K562 (cell line): ENCODE measurements at regions not wholly inside any gene's neighbourhood (a gene's known extent, or its start where the extent isn't known, plus 50 kb on each side); places are given as distances from the start of the nearest gene placed in this dataset.

ENCODE experiments used
- ATAC-seq: fragments of 200-7000 bp; cut with Tn5 transposase; 3 replicates; pipeline ENCODE4 v1.9.1; 2020; ENCODE audit warnings: moderate library complexity
- BruUV-seq: library from RNA; stranded (reverse); fragments of 400-500 nt; replicated peaks from 2 replicates; lab custom pipeline; 2021; lab: Mats Ljungman, UMichigan
- CTCF ChIA-PET: fragments of 300-600 bp; formaldehyde crosslinking; extraction: SDS; loops from one replicate; lab custom pipeline; 2021; ENCODE audit warnings: low intra/inter-chr PET ratio; lab: Yijun Ruan, JAX
- POLR2A ChIA-PET: fragments of 300-600, 350-650 bp; sonication (Branson Sonifier 250); formaldehyde crosslinking; extraction: SDS; loops from one replicate; lab custom pipeline; 2021; ENCODE audit warnings: antibody characterized with exemption, inconsistent platforms; lab: Yijun Ruan, JAX
- DNase-seq, 4 experiments: peaks; one replicate each; pipeline versions ENCODE4 v3.0.0 to v3.0.0-alpha.2; 2011 to 2018; ENCODE audit warnings: low spot score in 3 of 4, mixed read lengths in 3 of 4; ENCODE audit errors: extremely low read depth in 1 of 4
- FAIRE-seq: peaks from 2 replicates; lab custom pipeline; 2011; peaks lifted over from hg19 to GRCh38; lab: Jason Lieb, UNC
- H2AFZ ChIP-seq: 2 replicates; pipeline ENCODE4 v1.6.0; 2011; ENCODE audit warnings: low read depth, low read length, control low read depth, inconsistent platforms
- H3K27ac ChIP-seq: fragments of 200-600 bp; 3 replicates; pipeline ENCODE4 v1.8.0; 2011; ENCODE audit warnings: low read depth, mild to moderate bottlenecking, control low read depth, inconsistent platforms, low read length, moderate library complexity, mixed read lengths; ENCODE audit errors: extremely low read depth
- H3K27me3 ChIP-seq, 2 experiments: fragments of 300-600 bp in 1 of 2; 2 replicates in 1 of 2; 3 replicates in 1 of 2; pipeline versions ENCODE4 v1.6.0 to v1.8.0; 2011; ENCODE audit warnings: inconsistent platforms in 2 of 2, low read length in 2 of 2, mild to moderate bottlenecking in 1 of 2, mixed read lengths in 1 of 2, moderate library complexity in 1 of 2; ENCODE audit not compliant: control insufficient read depth in 2 of 2, insufficient read depth in 2 of 2
- H3K36me3 ChIP-seq: fragments of 300-600 bp; 3 replicates; pipeline ENCODE4 v1.8.0; 2011; ENCODE audit warnings: mild to moderate bottlenecking, low read length, inconsistent platforms; ENCODE audit not compliant: control insufficient read depth, insufficient read depth
- H3K4me1 ChIP-seq, 2 experiments: fragments of 200-600 bp in 1 of 2; replicated peaks in 1 of 2; 2 replicates in 1 of 2; 3 replicates in 1 of 2; pipeline versions ENCODE4 v1.5.1 to v1.8.0; 2011; ENCODE audit warnings: inconsistent platforms in 2 of 2, low read length in 2 of 2, mild to moderate bottlenecking in 1 of 2, mixed read lengths in 1 of 2, moderate library complexity in 1 of 2; ENCODE audit not compliant: control insufficient read depth in 2 of 2, insufficient read depth in 2 of 2
- H3K4me2 ChIP-seq: 2 replicates; pipeline ENCODE4 v1.6.1; 2011; ENCODE audit warnings: low read length, control low read depth, inconsistent platforms, mixed read lengths; ENCODE audit not compliant: insufficient read depth
- H3K4me3 ChIP-seq: fragments of 200-600 bp; sonication (generic), shearing (Covaris generic); 2 replicates; pipeline ENCODE4 v1.5.1; 2016; ENCODE audit warnings: control low read depth, inconsistent platforms
- H3K79me2 ChIP-seq: fragments of 200-600 bp; 3 replicates; pipeline ENCODE4 v1.8.0; 2011; ENCODE audit warnings: low read length, inconsistent platforms; ENCODE audit not compliant: control insufficient read depth, insufficient read depth
- H3K9ac ChIP-seq, 2 experiments: 2 replicates each; pipeline versions ENCODE4 v1.6.0 to v1.6.1; 2011; ENCODE audit warnings: low read depth in 2 of 2, low read length in 2 of 2, control low read depth in 1 of 2, inconsistent platforms in 1 of 2, mild to moderate bottlenecking in 1 of 2, mixed read lengths in 1 of 2; ENCODE audit not compliant: insufficient read depth in 1 of 2
- H3K9me1 ChIP-seq: one replicate; pipeline ENCODE4 v1.6.0; 2011; ENCODE audit warnings: inconsistent platforms, mild to moderate bottlenecking, low read length, moderate library complexity; ENCODE audit not compliant: control insufficient read depth, insufficient read depth
- H3K9me3 ChIP-seq: replicated peaks from 2 replicates; pipeline ENCODE4 v1.5.1; 2011; ENCODE audit warnings: low read depth, low read length, inconsistent platforms; ENCODE audit not compliant: control insufficient read depth, insufficient read depth
- H4K20me1 ChIP-seq: replicated peaks from 2 replicates; pipeline ENCODE4 v1.6.1; 2011; ENCODE audit warnings: low read length, inconsistent platforms, mixed read lengths; ENCODE audit not compliant: control insufficient read depth, insufficient read depth
- CCAR2 ChIP-seq: fragments of 200-400 bp; formaldehyde crosslinking; IDR thresholded peaks from 2 replicates; pipeline ENCODE4 v1.6.1; 2017; ENCODE audit warnings: mild to moderate bottlenecking, low read depth, low read length
- HDAC8 ChIP-seq: fragments of 450-650 bp; IDR thresholded peaks from 2 replicates; pipeline ENCODE4 v1.6.1; 2016; ENCODE audit warnings: mild to moderate bottlenecking, missing genetic modification characterization, moderate library complexity, missing compliant biosample characterization
- MCM2 ChIP-seq: fragments of 450-650 bp; IDR thresholded peaks from 2 replicates; pipeline ENCODE4 v1.6.1; 2017; ENCODE audit warnings: low read depth, mild to moderate bottlenecking
- PHTF2 ChIP-seq: fragments of 250-450 bp; sonication (Bioruptor Pico); IDR thresholded peaks from 2 replicates; pipeline ENCODE4 v1.5.0; 2021; ENCODE audit warnings: mild to moderate bottlenecking
- SMARCA5 ChIP-seq: fragments of 450-650 bp; IDR thresholded peaks from 2 replicates; pipeline ENCODE4 v1.6.1; 2016
- TEAD1 ChIP-seq, 2 experiments: fragments of 450-650 bp in 1 of 2; sonication (generic) in 1 of 2; formaldehyde crosslinking; IDR thresholded peaks; 2 replicates each; pipeline versions ENCODE4 v1.4.0 to v1.8.0; 2020 to 2022; ENCODE audit warnings: mild to moderate bottlenecking in 2 of 2, missing genetic modification reagents in 1 of 2
- YBX1 ChIP-seq: fragments of 450-650 bp; IDR thresholded peaks from 2 replicates; pipeline ENCODE4 v1.7.1; 2016; ENCODE audit warnings: mild to moderate bottlenecking
- in situ Hi-C: fragments of 300-500 bp; cut with MboI; formaldehyde crosslinking; loops from 4 replicates; pipeline ENCODE4 v1.15.0; 2018; ENCODE audit warnings: inconsistent platforms, mixed read lengths
- intact Hi-C: fragments of 100-400 bp; cut with micrococcal nuclease; formaldehyde crosslinking; loops from 2 replicates; pipeline ENCODE4 v1.14.2; 2022
- TF ChIP-seq, protein P1 (sequence below): sonication (generic); formaldehyde crosslinking; IDR thresholded peaks from 2 replicates; pipeline ENCODE4 v1.8.0; 2022; ENCODE audit warnings: missing genetic modification reagents, mild to moderate bottlenecking, borderline replicate concordance
- TF ChIP-seq, protein P2 (sequence below), 2 experiments: fragments of 450-650 bp; IDR thresholded peaks; 2 replicates each; pipeline ENCODE4 v1.6.1; 2016
- TF ChIP-seq, protein P3 (sequence below): fragments of 250-450 bp; sonication (Bioruptor Pico); IDR thresholded peaks from 2 replicates; pipeline ENCODE4 v1.5.0; 2022; ENCODE audit warnings: mild to moderate bottlenecking
- TF ChIP-seq, protein P4 (sequence below): IDR thresholded peaks from 2 replicates; pipeline ENCODE4 v1.6.1; 2012; ENCODE audit warnings: low read depth, low read length, improper control_type of control experiment, borderline replicate concordance

DNA sequence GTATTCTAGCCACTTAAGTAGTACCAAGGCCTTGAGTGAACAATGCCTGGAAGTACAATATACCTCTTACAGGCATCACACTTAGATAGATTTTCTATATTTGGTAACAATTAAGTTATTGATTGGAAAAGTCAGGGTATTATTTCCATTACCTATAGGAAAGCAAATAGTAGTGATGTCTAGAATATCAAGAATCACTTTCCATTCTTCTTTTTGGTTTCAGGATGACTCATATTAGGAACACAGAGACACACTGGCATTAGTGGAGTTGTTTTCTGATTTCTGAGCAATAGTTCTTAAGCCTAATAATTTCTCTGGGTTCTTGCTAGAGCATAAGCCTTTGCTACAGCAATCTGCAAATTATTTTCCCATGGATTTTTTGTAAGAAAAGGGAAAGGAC is 1640.0 kb upstream of the SEL1L start:
- ATAC-seq (no peak), FAIRE-seq (no peak), DNase-seq (no peak)
- Histone ChIP-seq H3K27ac (no peak overlapping the region), H3K27me3 (no peaks in the 10 kb centered on the region), H3K9me3 (no peaks in the 10 kb centered on the region), H3K36me3 (no peaks in the 10 kb centered on the region), H3K9ac (no peak overlapping the region), H2AFZ (no peak overlapping the region), H4K20me1 (no peaks in the 10 kb centered on the region), H3K4me3 (no peak overlapping the region), H3K4me2 (no peak overlapping the region), H3K9me1 (no peaks in the 10 kb centered on the region), H3K79me2 (no peaks in the 10 kb centered on the region), H3K4me1 (no peaks in the 10 kb centered on the region)
- POLR2A ChIA-PET: no interaction called here
- CTCF ChIA-PET: no interaction called here
- BruUV-seq: no TSS peak
- in situ Hi-C loops: no loop called here
- intact Hi-C loops: no loop called here
- TF ChIP-seq SMARCA5 (no peak), PHTF2 (CRISPR knock-in tag) (no peak), MCM2 (no peak), YBX1 (no peak), CCAR2 (no peak), HDAC8 (tag) (no peak), TEAD1 (CRISPR knock-in tag; IDR thresholded peaks at IDR 0.05) (no peak)
- TF ChIP-seq, protein P1, sequence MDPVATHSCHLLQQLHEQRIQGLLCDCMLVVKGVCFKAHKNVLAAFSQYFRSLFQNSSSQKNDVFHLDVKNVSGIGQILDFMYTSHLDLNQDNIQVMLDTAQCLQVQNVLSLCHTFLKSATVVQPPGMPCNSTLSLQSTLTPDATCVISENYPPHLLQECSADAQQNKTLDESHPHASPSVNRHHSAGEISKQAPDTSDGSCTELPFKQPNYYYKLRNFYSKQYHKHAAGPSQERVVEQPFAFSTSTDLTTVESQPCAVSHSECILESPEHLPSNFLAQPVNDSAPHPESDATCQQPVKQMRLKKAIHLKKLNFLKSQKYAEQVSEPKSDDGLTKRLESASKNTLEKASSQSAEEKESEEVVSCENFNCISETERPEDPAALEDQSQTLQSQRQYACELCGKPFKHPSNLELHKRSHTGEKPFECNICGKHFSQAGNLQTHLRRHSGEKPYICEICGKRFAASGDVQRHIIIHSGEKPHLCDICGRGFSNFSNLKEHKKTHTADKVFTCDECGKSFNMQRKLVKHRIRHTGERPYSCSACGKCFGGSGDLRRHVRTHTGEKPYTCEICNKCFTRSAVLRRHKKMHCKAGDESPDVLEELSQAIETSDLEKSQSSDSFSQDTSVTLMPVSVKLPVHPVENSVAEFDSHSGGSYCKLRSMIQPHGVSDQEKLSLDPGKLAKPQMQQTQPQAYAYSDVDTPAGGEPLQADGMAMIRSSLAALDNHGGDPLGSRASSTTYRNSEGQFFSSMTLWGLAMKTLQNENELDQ (CRISPR knock-in tag): no peak
- TF ChIP-seq, protein P2, sequence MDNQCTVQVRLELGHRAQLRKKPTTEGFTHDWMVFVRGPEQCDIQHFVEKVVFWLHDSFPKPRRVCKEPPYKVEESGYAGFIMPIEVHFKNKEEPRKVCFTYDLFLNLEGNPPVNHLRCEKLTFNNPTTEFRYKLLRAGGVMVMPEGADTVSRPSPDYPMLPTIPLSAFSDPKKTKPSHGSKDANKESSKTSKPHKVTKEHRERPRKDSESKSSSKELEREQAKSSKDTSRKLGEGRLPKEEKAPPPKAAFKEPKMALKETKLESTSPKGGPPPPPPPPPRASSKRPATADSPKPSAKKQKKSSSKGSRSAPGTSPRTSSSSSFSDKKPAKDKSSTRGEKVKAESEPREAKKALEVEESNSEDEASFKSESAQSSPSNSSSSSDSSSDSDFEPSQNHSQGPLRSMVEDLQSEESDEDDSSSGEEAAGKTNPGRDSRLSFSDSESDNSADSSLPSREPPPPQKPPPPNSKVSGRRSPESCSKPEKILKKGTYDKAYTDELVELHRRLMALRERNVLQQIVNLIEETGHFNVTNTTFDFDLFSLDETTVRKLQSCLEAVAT (IDR thresholded peaks at IDR 0.05): no peak
- TF ChIP-seq, protein P3, sequence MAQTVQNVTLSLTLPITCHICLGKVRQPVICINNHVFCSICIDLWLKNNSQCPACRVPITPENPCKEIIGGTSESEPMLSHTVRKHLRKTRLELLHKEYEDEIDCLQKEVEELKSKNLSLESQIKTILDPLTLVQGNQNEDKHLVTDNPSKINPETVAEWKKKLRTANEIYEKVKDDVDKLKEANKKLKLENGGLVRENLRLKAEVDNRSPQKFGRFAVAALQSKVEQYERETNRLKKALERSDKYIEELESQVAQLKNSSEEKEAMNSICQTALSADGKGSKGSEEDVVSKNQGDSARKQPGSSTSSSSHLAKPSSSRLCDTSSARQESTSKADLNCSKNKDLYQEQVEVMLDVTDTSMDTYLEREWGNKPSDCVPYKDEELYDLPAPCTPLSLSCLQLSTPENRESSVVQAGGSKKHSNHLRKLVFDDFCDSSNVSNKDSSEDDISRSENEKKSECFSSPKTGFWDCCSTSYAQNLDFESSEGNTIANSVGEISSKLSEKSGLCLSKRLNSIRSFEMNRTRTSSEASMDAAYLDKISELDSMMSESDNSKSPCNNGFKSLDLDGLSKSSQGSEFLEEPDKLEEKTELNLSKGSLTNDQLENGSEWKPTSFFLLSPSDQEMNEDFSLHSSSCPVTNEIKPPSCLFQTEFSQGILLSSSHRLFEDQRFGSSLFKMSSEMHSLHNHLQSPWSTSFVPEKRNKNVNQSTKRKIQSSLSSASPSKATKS (CRISPR knock-in tag): no peak
- TF ChIP-seq, protein P4, sequence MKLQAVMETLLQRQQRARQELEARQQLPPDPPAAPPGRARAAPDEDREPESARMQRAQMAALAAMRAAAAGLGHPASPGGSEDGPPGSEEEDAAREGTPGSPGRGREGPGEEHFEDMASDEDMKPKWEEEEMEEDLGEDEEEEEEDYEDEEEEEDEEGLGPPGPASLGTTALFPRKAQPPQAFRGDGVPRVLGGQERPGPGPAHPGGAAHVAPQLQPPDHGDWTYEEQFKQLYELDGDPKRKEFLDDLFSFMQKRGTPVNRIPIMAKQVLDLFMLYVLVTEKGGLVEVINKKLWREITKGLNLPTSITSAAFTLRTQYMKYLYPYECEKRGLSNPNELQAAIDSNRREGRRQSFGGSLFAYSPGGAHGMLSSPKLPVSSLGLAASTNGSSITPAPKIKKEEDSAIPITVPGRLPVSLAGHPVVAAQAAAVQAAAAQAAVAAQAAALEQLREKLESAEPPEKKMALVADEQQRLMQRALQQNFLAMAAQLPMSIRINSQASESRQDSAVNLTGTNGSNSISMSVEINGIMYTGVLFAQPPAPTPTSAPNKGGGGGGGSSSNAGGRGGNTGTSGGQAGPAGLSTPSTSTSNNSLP: no peak
